Liver (tissue), 8 donors: ENCODE measurements at regions not wholly inside any gene's neighbourhood (a gene's known extent, or its start where the extent isn't known, plus 50 kb on each side); places are given as distances from the start of the nearest gene placed in this dataset.

ENCODE experiments used
- DNase-seq: peaks from one replicate; pipeline ENCODE4 v3.0.0-alpha.2; 2017; ENCODE audit warnings: low spot score
- H3K27ac ChIP-seq, 2 donors: one replicate each; pipeline ENCODE4 v1.7.0; 2013; ENCODE audit warnings: inconsistent platforms in 2 of 2, low read length in 2 of 2, control low read depth in 1 of 2, low read depth in 1 of 2, mild to moderate bottlenecking in 1 of 2
- H3K27me3 ChIP-seq, 4 donors: one replicate each; pipeline versions ENCODE4 v1.6.1 to v1.7.0; 2013; ENCODE audit warnings: low read length in 3 of 4, inconsistent platforms in 1 of 4, mild to moderate bottlenecking in 1 of 4, moderate library complexity in 1 of 4; ENCODE audit not compliant: control insufficient read depth in 4 of 4, insufficient read depth in 4 of 4
- H3K36me3 ChIP-seq, 4 donors: one replicate each; pipeline versions ENCODE4 v1.6.1 to v1.7.0; 2013; ENCODE audit warnings: low read length in 3 of 4, mild to moderate bottlenecking in 3 of 4, low read depth in 1 of 4, moderate library complexity in 1 of 4; ENCODE audit not compliant: control insufficient read depth in 4 of 4, insufficient read depth in 3 of 4
- H3K4me1 ChIP-seq, 4 donors: one replicate each; pipeline versions ENCODE4 v1.6.1 to v1.7.0; 2013; ENCODE audit warnings: low read length in 3 of 4, mild to moderate bottlenecking in 3 of 4, moderate library complexity in 1 of 4; ENCODE audit not compliant: control insufficient read depth in 4 of 4, insufficient read depth in 4 of 4
- H3K4me3 ChIP-seq, 3 donors: one replicate each; pipeline versions ENCODE4 v1.6.1 to v1.7.0; 2013; ENCODE audit warnings: low read length in 3 of 3, control low read depth in 1 of 3, low read depth in 1 of 3, mild to moderate bottlenecking in 1 of 3
- H3K9ac ChIP-seq, 2 donors: one replicate each; pipeline ENCODE4 v1.7.0; 2013; ENCODE audit warnings: low read length in 2 of 2, mild to moderate bottlenecking in 2 of 2, moderate library complexity in 2 of 2, control low read depth in 1 of 2, low read depth in 1 of 2
- H3K9me3 ChIP-seq, 4 donors: one replicate each; pipeline versions ENCODE4 v1.6.1 to v1.7.0; 2013; ENCODE audit warnings: low read length in 3 of 4; ENCODE audit not compliant: control insufficient read depth in 4 of 4
- ATF3 ChIP-seq: IDR thresholded peaks from 2 replicates; pipeline ENCODE4 v1.6.1; 2016; ENCODE audit warnings: antibody characterized with exemption
- CTCF ChIP-seq: fragments of 150-350 bp; IDR thresholded peaks from 2 replicates; pipeline ENCODE4 v1.5.1; 2017; ENCODE audit warnings: improper control_type of control experiment, low read depth, low read length; ENCODE audit not compliant: missing input control
- FOXA1 ChIP-seq: IDR thresholded peaks from 2 replicates; pipeline ENCODE4 v1.6.1; 2016; ENCODE audit warnings: antibody characterized with exemption
- FOXA2 ChIP-seq: IDR thresholded peaks from 2 replicates; pipeline ENCODE4 v1.6.1; 2016; ENCODE audit warnings: antibody characterized with exemption
- GABPA ChIP-seq, 2 donors: IDR thresholded peaks in 1 of 2; conservative IDR thresholded peaks in 1 of 2; 2 replicates each; pipeline ENCODE4 v1.6.1; 2016; ENCODE audit warnings: antibody characterized with exemption in 2 of 2, mild to moderate bottlenecking in 1 of 2, moderate library complexity in 1 of 2
- HNF4A ChIP-seq, 2 donors: conservative IDR thresholded peaks; 2 replicates each; pipeline ENCODE4 v1.6.1; 2016; ENCODE audit warnings: antibody characterized with exemption in 2 of 2, mild to moderate bottlenecking in 2 of 2
- HNF4G ChIP-seq: IDR thresholded peaks from 2 replicates; pipeline ENCODE4 v1.6.1; 2016; ENCODE audit warnings: antibody characterized with exemption
- JUND ChIP-seq, 2 donors: IDR thresholded peaks; 2 replicates each; pipeline ENCODE4 v1.6.1; 2016; ENCODE audit warnings: antibody characterized with exemption in 2 of 2
- MAX ChIP-seq: IDR thresholded peaks from 2 replicates; pipeline ENCODE4 v1.6.1; 2016; ENCODE audit warnings: antibody characterized with exemption
- NR2F2 ChIP-seq: IDR thresholded peaks from 2 replicates; pipeline ENCODE4 v1.6.1; 2016; ENCODE audit warnings: antibody characterized with exemption
- RAD21 ChIP-seq, 2 donors: IDR thresholded peaks; 2 replicates each; pipeline ENCODE4 v1.6.1; 2016; ENCODE audit warnings: antibody characterized with exemption in 2 of 2, mild to moderate bottlenecking in 2 of 2
- RXRA ChIP-seq, 2 donors: IDR thresholded peaks; 2 replicates each; pipeline ENCODE4 v1.6.1; 2017 to 2018; ENCODE audit warnings: antibody characterized with exemption in 2 of 2, mild to moderate bottlenecking in 1 of 2
- SP1 ChIP-seq: IDR thresholded peaks from 2 replicates; pipeline ENCODE4 v1.6.1; 2018; ENCODE audit warnings: antibody characterized with exemption, mild to moderate bottlenecking
- YY1 ChIP-seq: IDR thresholded peaks from 2 replicates; pipeline ENCODE4 v1.6.1; 2016; ENCODE audit warnings: antibody characterized with exemption, mild to moderate bottlenecking
- ZBTB33 ChIP-seq: IDR thresholded peaks from 2 replicates; pipeline ENCODE4 v1.6.1; 2016; ENCODE audit warnings: antibody characterized with exemption
- WGBS: extraction: QIAGEN DNeasy Blood & Tissue Kit; methylation state at CpG from one replicate; pipeline ENCODE4 v1.1.7; 2013; 5-methylcytosine and 5-hydroxymethylcytosine counted together
- donor health status: healthy.
- donor health status: healthy.
- donor health status: healthy.
- donor health status: healthy.
- donor health status: healthy.

DNA sequence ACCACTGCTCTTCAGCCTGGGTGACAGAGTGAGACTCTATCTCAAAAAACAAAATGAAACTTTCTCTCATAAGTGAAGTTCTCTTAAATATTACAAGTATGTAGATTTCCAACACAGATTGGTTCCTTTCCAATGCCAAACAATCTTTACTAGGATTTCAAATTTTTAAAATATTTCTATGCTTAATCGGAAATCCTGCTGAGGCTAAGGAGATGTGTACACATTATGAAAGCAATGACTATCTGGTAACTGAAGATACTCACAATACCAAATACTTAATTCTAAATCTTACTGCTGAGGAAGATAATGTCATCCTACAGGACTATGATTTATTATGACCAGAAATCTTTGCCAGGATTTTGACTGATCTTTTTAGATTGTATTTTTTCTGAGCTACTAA lies 255.6 kb upstream of the ZNF717 start:
- no peak for DNase-seq
- H3K4me1 ChIP-seq = no peaks in the 10 kb centered on the region
- TF ChIP-seq ATF3 (no peak), CTCF (no peak), NR2F2 (no peak), HNF4G (no peak), FOXA2 (no peak)
- no peak overlapping the region for H3K27ac ChIP-seq
- WGBS = 70% methylated on average over 1 of the region's 1 CpG
- H3K27me3 ChIP-seq = no peaks in the 10 kb centered on the region
- no peaks in the 10 kb centered on the region for H3K36me3 ChIP-seq
- H3K4me3 ChIP-seq = no peak overlapping the region
- H3K9ac ChIP-seq = no peak overlapping the region
- H3K9me3 ChIP-seq = no peaks in the 10 kb centered on the region

GRCh38 chr3:76043746-76044145 lies 258.4 kb upstream of the ZNF717 start:
- H3K9me3 ChIP-seq = no peaks in the 10 kb centered on the region
- H3K27ac ChIP-seq = no peak overlapping the region
- H3K9ac ChIP-seq = no peak overlapping the region
- H3K4me3 ChIP-seq = no peak overlapping the region
- 47% methylated on average over 2 of the region's 2 CpGs for WGBS
- H3K27me3 ChIP-seq = no peaks in the 10 kb centered on the region
- H3K36me3 ChIP-seq = no peaks in the 10 kb centered on the region
- no peak for DNase-seq
- no peaks in the 10 kb centered on the region for H3K4me1 ChIP-seq
- TF ChIP-seq HNF4G (no peak), JUND (IDR thresholded peaks at IDR 0.05) (no peak), HNF4A (conservative IDR thresholded peaks at IDR 0.05) (no peak), MAX (no peak), ZBTB33 (no peak), RAD21 (IDR thresholded peaks at IDR 0.05) (no peak), NR2F2 (no peak), ATF3 (no peak), FOXA1 (no peak)

DNA sequence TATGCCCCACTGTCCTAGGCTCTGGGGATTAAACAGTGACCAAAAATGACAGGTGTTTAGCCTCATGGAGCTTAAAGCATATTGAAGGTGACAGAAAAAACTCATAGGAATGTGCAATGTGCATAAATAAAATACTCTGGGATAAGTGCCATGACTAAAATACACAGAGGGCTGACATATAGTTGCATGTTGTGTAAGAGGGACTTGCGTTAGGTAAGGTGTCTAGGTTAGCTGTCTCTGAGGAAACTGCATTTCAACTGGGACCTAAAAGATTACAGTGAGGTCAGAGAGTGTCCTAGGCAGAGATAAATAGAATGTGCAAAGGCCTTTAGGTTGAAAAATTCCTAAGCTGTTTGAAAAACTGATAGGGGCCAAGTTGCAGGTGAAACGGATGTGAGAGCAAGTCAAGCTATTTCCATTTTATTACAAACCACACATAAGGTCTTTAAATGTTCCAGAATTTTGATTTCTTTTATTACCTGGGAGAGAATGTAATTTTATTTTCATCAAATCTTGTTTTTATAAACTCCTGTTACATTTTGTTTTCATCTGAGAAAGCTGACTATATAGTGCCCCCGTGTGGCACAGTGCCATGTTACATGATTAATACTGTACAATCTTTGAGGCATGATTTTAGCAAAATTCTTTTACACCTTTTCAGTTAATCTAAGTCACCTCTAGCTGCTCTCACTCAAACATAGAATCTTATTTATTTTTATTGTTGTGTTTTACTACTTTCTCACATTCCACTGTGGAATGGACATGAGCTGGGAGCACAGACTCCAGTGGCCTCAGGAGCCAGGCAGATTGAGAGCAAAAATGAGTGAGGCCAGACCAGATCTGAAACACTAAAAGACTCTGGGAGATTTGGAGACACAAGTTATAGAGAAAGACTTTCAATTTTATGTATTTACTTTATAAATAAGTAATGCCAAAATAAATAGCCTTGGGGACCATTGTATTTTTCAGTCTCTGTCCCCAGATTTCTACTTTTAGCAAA lies 259.6 kb upstream of the ZNF717 start:
- TF ChIP-seq GABPA (IDR thresholded peaks at IDR 0.05 in 1 of 2, conservative IDR thresholded peaks at IDR 0.05 in 1 of 2) (no peak), FOXA1 (no peak), SP1 (no peak), RAD21 (IDR thresholded peaks at IDR 0.05) (peak; percentile 42 to 44), CTCF (peak; percentile 23), RXRA (IDR thresholded peaks at IDR 0.05) (no peak), YY1 (no peak), ZBTB33 (no peak)
- Histone ChIP-seq H3K27me3 (no peaks in the 10 kb centered on the region), H3K36me3 (no peaks in the 10 kb centered on the region), H3K4me3 (no peak overlapping the region), H3K9me3 (no peaks in the 10 kb centered on the region), H3K9ac (no peak overlapping the region), H3K27ac (no peak overlapping the region), H3K4me1 (no peaks in the 10 kb centered on the region)
- 47% methylated on average over 3 of the region's 3 CpGs for WGBS
- no peak for DNase-seq
